Neural cell (in vitro differentiated cells): ENCODE measurements at regions not wholly inside any gene's neighbourhood (a gene's known extent, or its start where the extent isn't known, plus 50 kb on each side); places are given as distances from the start of the nearest gene placed in this dataset.

ENCODE experiments used
- H2AFZ ChIP-seq: fragments of 200-600, 300-800 bp; sonication (generic), shearing (Covaris generic); 2 replicates; pipeline ENCODE4 v1.6.0; 2014; ENCODE audit warnings: low read depth, mild to moderate bottlenecking, antibody characterized with exemption, low read length, moderate library complexity
- H3F3A ChIP-seq: fragments of 200-600 bp; shearing (Covaris generic); 2 replicates; pipeline ENCODE4 v1.6.1; 2016; ENCODE audit warnings: mild to moderate bottlenecking, moderate library complexity, mixed read lengths, antibody characterized with exemption, low read length; ENCODE audit not compliant: insufficient read depth, poor library complexity, severe bottlenecking
- H3K27ac ChIP-seq: fragments of 200-600, 300-800 bp; sonication (generic), shearing (Covaris generic); 2 replicates; pipeline ENCODE4 v1.5.1; 2014; ENCODE audit warnings: mild to moderate bottlenecking, low read length, moderate library complexity
- H3K27me3 ChIP-seq: fragments of 300-800, 200-600 bp; sonication (generic), shearing (Covaris generic); 2 replicates; pipeline ENCODE4 v1.6.0; 2014; ENCODE audit warnings: mild to moderate bottlenecking, low read depth, low read length, moderate library complexity; ENCODE audit not compliant: insufficient read depth
- H3K36me3 ChIP-seq: fragments of 300-800, 200-600 bp; sonication (generic), shearing (Covaris generic); 2 replicates; pipeline ENCODE4 v1.5.1; 2014; ENCODE audit warnings: mild to moderate bottlenecking, antibody characterized with exemption, low read length, moderate library complexity; ENCODE audit not compliant: insufficient read depth
- H3K4me2 ChIP-seq: fragments of 300-800, 200-600 bp; sonication (generic), shearing (Covaris generic); 2 replicates; pipeline ENCODE4 v1.6.0; 2014; ENCODE audit warnings: mild to moderate bottlenecking, low read length
- H3K4me3 ChIP-seq: fragments of 300-800, 200-600 bp; sonication (generic), shearing (Covaris generic); 2 replicates; pipeline ENCODE4 v1.5.1; 2014; ENCODE audit warnings: mild to moderate bottlenecking, low read length, moderate library complexity
- H3K79me2 ChIP-seq: fragments of 200-600 bp; shearing (Covaris generic); replicated peaks from 2 replicates; pipeline ENCODE4 v1.6.0; 2014; ENCODE audit warnings: mild to moderate bottlenecking, low read length, moderate library complexity; ENCODE audit not compliant: insufficient read depth
- H3K9ac ChIP-seq: fragments of 300-800, 200-600 bp; sonication (generic), shearing (Covaris generic); 2 replicates; pipeline ENCODE4 v1.6.1; 2016; ENCODE audit warnings: mild to moderate bottlenecking, low read length, mixed read lengths
- H3K9me2 ChIP-seq: fragments of 200-600 bp; shearing (Covaris generic); 2 replicates; pipeline ENCODE4 v1.6.1; 2016; ENCODE audit warnings: mild to moderate bottlenecking, low read length, mixed read lengths; ENCODE audit not compliant: insufficient read depth
- H3K9me3 ChIP-seq: fragments of 200-600, 300-800 bp; sonication (generic), shearing (Covaris generic); 2 replicates; pipeline ENCODE4 v1.6.1; 2016; ENCODE audit warnings: mild to moderate bottlenecking, mixed run types, low read length, moderate library complexity, mixed read lengths
- H4K20me1 ChIP-seq: fragments of 200-600 bp; shearing (Covaris generic); 2 replicates; pipeline ENCODE4 v1.6.1; 2016; ENCODE audit warnings: mild to moderate bottlenecking, mixed run types; ENCODE audit not compliant: insufficient read depth
- EP300 ChIP-seq: fragments of 450-650 bp; conservative IDR thresholded peaks from 2 replicates; pipeline ENCODE4 v1.6.1; 2014; ENCODE audit warnings: antibody characterized with exemption, mild to moderate bottlenecking, moderate library complexity; ENCODE audit not compliant: poor library complexity, severe bottlenecking
- EZH2 ChIP-seq: fragments of 200-600, 300-800 bp; shearing (Covaris generic), sonication (generic); IDR thresholded peaks from 2 replicates; pipeline ENCODE4 v1.6.1; 2014; ENCODE audit warnings: antibody characterized with exemption, low read length, borderline replicate concordance, mild to moderate bottlenecking; ENCODE audit not compliant: insufficient read depth, poor library complexity, severe bottlenecking
- MXI1 ChIP-seq: fragments of 450-650 bp; conservative IDR thresholded peaks from 2 replicates; pipeline ENCODE4 v1.6.1; 2014; ENCODE audit warnings: antibody characterized with exemption, mild to moderate bottlenecking; ENCODE audit not compliant: poor library complexity, severe bottlenecking
- POLR2AphosphoS5 ChIP-seq: IDR thresholded peaks from 2 replicates; pipeline ENCODE4 v1.6.1; 2012
- RAD21 ChIP-seq: fragments of 450-650 bp; conservative IDR thresholded peaks from 2 replicates; pipeline ENCODE4 v1.6.1; 2014; ENCODE audit warnings: antibody characterized with exemption, mild to moderate bottlenecking, moderate library complexity
- SMC3 ChIP-seq: fragments of 450-650 bp; conservative IDR thresholded peaks from 2 replicates; pipeline ENCODE4 v1.6.1; 2014; ENCODE audit warnings: antibody characterized with exemption, mild to moderate bottlenecking, moderate library complexity; ENCODE audit not compliant: poor library complexity
- TAF1 ChIP-seq: IDR thresholded peaks from 2 replicates; pipeline ENCODE4 v1.6.1; 2012; ENCODE audit warnings: low read depth
- TF ChIP-seq, protein P1 (sequence below): fragments of 450-650 bp; IDR thresholded peaks from 2 replicates; pipeline ENCODE4 v1.5.1; 2014; ENCODE audit warnings: antibody characterized with exemption, mild to moderate bottlenecking, moderate library complexity; ENCODE audit not compliant: poor library complexity, severe bottlenecking
- TF ChIP-seq, protein P2 (sequence below): IDR thresholded peaks from 2 replicates; pipeline ENCODE4 v1.6.1; 2012; ENCODE audit warnings: borderline replicate concordance

GRCh38 chr18:41850781-41851180 lies 104.3 kb upstream of the PIK3C3 start:
- Histone ChIP-seq H3K4me2 (no peak overlapping the region), H3K36me3 (no peaks in the 10 kb centered on the region), H3K9ac (no peak overlapping the region), H3K9me2 (no peaks in the 10 kb centered on the region), H3K27ac (no peak overlapping the region), H3K9me3 (no peaks in the 10 kb centered on the region), H3K4me3 (no peak overlapping the region), H4K20me1 (no peaks in the 10 kb centered on the region), H3F3A (no peaks in the 10 kb centered on the region), H3K27me3 (no peaks in the 10 kb centered on the region), H3K79me2 (no peaks in the 10 kb centered on the region), H2AFZ (no peak overlapping the region)
- TF ChIP-seq POLR2AphosphoS5 (no peak), SMC3 (no peak), EP300 (no peak), MXI1 (no peak), EZH2 (no peak)
- TF ChIP-seq, protein P1, sequence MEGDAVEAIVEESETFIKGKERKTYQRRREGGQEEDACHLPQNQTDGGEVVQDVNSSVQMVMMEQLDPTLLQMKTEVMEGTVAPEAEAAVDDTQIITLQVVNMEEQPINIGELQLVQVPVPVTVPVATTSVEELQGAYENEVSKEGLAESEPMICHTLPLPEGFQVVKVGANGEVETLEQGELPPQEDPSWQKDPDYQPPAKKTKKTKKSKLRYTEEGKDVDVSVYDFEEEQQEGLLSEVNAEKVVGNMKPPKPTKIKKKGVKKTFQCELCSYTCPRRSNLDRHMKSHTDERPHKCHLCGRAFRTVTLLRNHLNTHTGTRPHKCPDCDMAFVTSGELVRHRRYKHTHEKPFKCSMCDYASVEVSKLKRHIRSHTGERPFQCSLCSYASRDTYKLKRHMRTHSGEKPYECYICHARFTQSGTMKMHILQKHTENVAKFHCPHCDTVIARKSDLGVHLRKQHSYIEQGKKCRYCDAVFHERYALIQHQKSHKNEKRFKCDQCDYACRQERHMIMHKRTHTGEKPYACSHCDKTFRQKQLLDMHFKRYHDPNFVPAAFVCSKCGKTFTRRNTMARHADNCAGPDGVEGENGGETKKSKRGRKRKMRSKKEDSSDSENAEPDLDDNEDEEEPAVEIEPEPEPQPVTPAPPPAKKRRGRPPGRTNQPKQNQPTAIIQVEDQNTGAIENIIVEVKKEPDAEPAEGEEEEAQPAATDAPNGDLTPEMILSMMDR: no peak

DNA sequence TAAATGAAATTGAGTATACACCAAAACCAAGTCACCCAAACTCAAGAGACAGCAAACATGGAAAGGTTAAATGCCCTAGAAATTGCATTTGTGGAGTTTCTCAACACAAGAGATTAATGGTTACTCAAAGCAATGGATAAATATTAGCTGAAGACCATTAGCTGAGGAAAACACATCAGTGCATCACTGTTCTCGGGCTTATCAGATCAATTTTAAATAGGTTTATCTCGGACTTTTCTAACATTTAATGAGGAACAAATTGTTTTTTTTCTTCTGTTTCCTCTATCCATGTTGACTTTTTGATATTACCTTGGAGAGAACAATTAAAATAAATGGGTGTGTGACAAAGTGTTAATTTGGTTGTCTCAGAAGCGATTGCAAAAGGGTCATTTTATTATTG lies 105.4 kb upstream of the PIK3C3 start:
- Histone ChIP-seq H3K9ac (no peak overlapping the region), H3K9me2 (no peaks in the 10 kb centered on the region), H4K20me1 (no peaks in the 10 kb centered on the region), H2AFZ (no peak overlapping the region), H3F3A (no peaks in the 10 kb centered on the region), H3K79me2 (no peaks in the 10 kb centered on the region), H3K9me3 (no peaks in the 10 kb centered on the region), H3K4me2 (no peak overlapping the region), H3K27ac (no peak overlapping the region), H3K36me3 (no peaks in the 10 kb centered on the region), H3K4me3 (no peak overlapping the region), H3K27me3 (no peaks in the 10 kb centered on the region)
- TF ChIP-seq TAF1 (no peak), EZH2 (no peak), RAD21 (no peak), POLR2AphosphoS5 (no peak), MXI1 (no peak), EP300 (no peak), SMC3 (no peak)
- TF ChIP-seq, protein P2, sequence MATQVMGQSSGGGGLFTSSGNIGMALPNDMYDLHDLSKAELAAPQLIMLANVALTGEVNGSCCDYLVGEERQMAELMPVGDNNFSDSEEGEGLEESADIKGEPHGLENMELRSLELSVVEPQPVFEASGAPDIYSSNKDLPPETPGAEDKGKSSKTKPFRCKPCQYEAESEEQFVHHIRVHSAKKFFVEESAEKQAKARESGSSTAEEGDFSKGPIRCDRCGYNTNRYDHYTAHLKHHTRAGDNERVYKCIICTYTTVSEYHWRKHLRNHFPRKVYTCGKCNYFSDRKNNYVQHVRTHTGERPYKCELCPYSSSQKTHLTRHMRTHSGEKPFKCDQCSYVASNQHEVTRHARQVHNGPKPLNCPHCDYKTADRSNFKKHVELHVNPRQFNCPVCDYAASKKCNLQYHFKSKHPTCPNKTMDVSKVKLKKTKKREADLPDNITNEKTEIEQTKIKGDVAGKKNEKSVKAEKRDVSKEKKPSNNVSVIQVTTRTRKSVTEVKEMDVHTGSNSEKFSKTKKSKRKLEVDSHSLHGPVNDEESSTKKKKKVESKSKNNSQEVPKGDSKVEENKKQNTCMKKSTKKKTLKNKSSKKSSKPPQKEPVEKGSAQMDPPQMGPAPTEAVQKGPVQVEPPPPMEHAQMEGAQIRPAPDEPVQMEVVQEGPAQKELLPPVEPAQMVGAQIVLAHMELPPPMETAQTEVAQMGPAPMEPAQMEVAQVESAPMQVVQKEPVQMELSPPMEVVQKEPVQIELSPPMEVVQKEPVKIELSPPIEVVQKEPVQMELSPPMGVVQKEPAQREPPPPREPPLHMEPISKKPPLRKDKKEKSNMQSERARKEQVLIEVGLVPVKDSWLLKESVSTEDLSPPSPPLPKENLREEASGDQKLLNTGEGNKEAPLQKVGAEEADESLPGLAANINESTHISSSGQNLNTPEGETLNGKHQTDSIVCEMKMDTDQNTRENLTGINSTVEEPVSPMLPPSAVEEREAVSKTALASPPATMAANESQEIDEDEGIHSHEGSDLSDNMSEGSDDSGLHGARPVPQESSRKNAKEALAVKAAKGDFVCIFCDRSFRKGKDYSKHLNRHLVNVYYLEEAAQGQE: no peak
- TF ChIP-seq, protein P1: no peak
